NCI-H2227 (cell line): ENCODE measurements at regions not wholly inside any gene's neighbourhood (a gene's known extent, or its start where the extent isn't known, plus 50 kb on each side); places are given as distances from the start of the nearest gene placed in this dataset.

ENCODE experiments used
- DNase-seq: peaks from one replicate; lab custom pipeline; 2025; ENCODE audit not compliant: unreplicated experiment; lab: John Stamatoyannopoulos, UW

DNA sequence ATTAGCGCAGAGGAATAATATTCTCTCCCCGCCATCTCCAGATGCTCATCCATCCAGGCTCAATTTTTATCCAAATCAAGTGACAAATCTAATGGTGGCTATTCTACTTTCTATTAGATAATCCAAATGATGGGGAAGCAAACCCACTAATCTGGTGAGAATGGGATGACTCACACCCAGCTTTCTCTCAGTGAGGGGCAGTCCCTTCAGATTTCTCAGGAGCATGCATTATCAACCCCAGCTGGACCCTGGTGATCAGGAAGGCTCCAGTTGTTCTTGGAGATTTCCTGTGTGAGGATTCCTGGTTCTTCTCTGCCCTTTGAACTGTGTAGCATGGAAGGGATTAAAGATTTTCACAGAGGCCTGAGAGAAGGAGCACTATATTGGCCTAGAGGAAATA, 358.0 kb downstream of the WDR72 start:
- DNase-seq: no peak

DNA sequence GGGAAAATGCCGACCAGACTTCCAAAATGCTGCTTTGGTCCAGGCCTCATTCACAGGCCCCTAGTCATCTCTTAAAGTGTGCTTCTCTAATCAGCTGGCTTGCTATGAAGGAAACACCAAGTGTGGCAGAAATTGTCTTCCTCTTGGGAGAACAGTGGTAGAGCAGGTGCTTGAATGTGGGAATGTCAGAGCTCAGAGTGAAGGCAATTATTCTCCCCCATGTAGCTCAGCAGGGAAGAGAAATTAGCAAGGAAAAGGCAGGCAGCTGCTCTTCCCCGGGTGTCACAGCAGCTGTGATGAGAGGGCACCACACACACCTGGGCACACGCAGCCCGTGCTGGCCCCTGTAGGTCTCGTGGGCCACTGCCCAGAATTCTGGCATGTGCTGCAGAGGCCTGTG, 358.5 kb downstream of the WDR72 start:
- DNase-seq: peak; percentile 41

DNA sequence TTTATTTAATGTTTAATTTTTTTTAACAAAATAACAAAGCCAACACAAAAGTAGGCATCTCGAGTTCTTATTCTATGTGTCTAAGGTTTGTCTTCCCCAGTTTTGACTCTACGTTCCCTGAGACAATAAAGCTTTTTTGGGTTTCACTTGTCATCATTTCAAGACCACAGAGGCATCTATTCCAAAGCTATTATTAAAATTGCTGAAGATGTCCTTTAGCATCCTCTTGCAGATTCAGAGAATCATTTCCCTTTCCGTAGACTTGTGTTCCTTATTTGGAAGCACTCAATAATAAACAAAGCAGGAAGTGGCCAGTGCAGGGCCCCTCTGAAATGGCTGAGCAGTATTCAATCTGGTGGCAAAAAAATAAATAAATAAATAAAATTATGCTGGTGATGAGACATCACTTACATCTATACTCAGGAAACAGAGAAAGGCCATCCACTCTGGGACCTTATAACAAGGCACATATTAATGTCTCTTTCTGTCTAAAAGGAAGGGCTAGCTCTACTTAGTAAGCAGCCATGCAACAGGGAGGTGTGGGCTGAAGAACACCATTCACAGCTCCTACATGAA, 362.3 kb downstream of the WDR72 start:
- no peak for DNase-seq

DNA sequence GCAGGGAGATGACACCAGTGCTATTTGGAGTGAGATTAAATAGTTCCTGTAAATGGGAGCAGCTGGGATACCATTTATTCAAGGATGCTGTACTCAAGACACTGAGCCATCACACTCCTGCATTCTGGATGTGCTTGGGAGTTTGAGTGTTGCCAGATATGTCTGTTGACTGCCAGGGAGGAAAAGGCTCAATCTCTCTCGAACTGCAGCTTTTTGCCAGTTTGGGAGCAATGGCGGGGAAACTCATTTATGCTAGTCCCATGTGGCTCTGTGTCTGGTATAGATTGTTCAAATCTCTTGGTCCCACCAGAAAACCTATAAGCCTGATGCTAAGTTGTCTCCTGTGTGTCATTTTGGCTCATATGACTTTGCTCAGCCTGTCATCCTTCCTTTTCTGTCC, 363.6 kb downstream of the WDR72 start:
- peak; percentile 21 for DNase-seq

DNA sequence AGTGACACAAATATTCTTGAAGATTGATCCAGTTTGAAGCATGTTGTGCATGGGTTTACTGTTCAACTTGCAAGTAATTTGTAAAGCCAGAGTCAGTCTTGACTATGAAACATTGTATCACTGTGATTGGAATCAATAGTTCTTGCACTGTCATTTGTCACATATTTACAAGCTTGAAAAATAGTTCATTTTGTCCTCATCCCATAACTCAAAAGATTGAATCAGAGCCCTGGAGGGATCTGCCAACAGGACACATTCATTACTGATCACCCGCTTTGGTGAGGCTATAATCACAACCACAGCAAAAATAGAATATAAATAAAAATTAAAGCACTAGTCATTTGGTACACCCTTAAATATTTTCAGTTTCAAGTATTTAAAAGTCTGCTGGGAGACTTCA, 368.9 kb downstream of the WDR72 start:
- DNase-seq: no peak

DNA sequence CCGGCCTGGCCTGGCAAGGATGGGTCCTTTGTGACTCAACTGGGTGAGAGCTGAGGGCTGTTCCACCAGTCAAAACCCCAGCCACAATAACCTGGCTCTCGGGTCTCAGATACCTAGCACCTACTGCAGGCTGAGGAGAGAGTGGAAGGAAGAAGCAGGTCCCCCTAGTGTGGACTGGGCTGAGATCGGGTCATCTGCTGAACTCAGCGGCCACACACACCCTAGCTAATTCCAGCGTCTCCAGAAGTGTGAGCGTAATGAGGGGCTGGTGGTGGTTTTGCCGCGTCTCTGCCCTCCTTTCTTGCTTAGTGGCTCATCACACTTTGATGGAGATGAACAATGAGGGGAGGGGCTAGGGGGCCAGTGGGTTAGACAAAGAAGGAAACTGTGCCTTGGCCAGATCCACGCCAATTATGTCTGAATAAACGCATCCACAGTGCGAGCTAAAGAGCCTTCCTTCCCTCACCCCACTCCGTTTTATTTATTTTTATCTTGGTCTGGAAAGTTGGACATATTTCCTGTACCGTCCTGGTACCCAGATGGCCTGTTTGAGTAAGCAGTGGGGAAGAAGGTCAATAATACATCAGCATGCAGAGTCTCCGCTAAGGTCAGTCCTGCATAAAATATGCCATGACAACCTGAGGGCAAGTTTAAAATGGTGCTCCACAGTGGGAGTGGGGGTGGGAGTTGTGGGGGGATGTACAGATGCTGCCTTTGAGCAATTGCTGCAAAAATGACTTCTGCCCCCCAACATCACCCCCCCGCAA, 370.0 kb downstream of the WDR72 start:
- peak; percentile 15 for DNase-seq

DNA sequence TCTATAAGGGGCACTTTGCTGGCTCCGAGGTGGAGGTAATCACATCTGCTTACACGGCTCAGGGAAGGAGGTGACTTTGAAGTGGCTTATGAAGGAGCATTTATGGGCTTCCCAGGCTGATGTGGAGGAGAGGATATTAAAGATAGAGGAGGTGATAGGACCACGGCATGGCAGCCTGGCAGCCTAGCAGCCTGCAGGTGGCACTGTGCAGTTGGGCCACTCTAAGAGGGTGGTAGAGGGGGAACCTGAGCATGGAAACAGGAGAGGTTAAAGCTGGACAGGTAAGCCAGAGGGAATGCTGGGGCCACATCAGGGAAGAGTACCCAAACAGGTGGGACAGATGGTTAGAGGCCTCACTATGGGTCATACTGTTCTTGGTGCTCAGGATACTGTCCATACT, 375.0 kb downstream of the WDR72 start:
- no peak for DNase-seq

DNA sequence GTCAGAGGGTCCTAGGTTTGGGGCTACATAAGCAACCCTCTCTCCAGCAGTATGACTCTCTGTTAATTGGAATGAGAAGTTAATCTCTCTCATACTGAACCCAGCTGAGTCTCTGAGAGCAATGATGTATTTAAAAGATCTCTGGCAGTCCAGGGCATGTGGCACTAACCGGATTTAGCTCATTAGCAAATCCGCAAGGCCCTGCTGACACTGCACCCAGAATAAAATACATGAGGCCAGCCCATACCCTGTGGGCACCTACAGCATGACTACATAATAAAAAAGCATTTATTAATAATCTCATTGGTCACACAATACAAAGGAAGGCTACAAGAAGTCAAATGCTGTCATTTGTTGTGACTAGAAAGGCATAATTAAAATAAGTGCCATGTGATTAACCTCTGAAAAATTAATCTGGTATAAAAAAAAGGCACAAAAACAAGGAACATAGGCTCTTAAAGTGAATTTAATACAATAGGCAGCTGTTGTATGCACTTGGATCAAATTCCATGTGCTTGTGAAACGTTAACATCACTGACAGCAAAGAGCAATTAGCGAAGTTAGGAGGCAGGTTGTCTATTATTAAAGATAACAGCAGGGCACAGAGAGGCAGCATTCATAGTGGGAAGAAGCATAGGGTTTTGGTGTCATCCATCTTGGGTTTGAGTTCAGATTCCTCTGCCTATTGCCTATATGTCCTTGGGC, 381.2 kb downstream of the WDR72 start:
- DNase-seq: peak; percentile 5

DNA sequence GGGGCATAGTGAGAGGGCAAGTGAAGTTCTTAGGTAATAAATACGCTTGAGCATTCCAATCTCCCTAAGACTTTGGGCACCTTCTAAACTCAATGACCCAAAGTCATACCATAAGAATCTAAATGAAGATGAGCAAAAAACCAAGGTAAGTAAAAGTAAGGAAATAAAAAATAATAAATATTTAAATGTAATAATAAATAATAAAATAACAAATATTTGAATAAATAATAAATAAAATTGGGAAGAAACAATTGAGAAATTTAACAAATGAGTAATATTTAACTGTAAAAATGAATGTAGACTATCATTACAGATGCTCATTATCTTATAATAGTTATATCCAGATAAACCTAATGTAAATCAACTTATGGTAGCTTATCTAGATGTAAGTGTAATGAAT, 391.7 kb downstream of the WDR72 start:
- DNase-seq: no peak

DNA sequence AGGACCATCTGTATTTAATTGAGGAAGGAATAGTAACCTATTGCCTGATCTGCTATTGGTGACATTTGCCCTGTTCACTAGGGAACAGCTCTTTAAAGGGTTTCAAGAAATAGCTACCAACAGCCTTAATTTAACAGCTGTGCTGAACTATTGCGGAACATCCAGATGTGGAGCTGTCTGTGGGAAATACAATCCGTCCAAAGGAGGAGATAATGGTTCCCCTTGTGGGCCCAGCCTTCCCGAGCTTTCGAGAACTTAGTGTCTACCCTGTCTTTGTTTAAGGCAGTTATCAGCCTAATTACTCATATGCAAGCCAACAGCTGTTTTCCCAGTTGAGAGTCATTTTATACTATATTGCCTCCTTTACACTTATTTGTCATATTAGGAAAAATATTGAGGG, 398.6 kb downstream of the WDR72 start:
- no peak for DNase-seq

DNA sequence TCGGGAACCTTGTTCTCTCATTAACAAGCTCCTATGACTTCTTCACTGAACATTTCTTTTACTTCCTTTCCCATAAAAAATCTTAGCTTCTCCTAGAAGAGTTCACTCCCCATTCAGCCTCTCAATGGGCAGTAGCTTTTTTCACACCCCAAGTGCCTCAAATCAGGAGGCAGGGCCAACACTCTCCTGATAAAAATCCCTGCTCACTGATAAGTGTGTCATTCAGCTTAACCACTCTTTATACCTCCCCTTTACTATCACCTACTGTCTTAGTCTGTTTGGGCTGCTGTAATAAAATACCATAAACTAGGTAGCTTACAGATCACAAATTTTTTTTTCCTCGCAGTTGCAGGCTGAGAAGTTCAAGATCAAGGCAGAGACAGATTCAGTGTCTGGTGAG, 400.4 kb downstream of the WDR72 start:
- DNase-seq: no peak

DNA sequence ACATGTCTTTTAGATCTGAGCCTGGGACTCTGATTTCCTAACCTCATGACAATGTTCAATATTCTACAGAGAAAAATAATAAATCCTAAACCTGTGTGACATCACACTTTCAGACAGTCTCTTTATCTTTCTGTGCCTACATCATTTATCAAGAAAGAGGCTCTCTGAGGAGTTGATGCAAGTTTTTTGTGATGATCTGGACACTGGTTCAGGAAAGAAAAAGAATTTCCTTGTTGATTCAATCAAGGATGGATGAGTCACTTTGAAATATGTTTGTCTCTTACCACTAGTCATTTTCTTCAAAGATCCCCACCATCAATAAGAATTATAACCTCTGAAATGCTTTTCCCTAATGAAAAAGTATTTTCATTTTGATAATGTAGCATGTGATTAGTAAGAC, 404.6 kb downstream of the WDR72 start:
- no peak for DNase-seq

DNA sequence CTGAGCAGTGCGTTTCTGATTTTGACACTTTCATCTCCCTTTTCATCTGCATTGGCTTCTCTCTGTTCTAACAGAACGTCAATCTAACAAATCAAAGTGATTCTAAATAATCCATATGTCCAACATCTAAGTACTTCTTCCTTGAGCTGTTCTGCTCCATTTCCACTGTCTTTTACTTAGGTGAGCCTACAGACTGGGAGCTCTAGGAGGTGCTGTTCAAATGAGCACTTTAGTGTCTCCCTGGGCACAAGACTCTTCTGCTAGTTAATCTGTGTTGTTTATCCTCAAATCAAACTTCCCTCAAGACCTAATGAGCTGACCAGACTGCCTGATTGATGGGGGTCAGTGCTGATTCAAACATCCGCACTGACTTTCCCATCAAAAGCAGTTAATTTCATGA, 408.1 kb downstream of the WDR72 start:
- DNase-seq: no peak

DNA sequence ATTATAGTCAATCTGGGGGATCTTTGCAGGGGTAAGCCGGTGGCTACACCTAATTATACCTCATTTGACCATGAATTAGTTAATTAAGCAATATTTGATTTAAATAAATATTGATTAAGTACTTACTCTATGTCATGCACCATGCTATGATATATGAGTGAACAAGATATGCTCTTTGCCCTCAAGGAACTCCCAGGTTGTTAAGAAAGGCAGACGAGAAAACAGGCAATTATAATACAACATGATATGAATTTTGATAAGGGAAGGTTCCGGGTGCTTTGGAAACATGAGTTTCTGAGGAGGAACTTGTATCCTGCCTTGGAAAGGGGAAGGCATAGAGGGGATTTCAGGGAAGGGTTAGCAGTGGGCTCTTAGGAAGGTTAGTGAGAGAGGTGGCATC, 412.9 kb downstream of the WDR72 start:
- no peak for DNase-seq

DNA sequence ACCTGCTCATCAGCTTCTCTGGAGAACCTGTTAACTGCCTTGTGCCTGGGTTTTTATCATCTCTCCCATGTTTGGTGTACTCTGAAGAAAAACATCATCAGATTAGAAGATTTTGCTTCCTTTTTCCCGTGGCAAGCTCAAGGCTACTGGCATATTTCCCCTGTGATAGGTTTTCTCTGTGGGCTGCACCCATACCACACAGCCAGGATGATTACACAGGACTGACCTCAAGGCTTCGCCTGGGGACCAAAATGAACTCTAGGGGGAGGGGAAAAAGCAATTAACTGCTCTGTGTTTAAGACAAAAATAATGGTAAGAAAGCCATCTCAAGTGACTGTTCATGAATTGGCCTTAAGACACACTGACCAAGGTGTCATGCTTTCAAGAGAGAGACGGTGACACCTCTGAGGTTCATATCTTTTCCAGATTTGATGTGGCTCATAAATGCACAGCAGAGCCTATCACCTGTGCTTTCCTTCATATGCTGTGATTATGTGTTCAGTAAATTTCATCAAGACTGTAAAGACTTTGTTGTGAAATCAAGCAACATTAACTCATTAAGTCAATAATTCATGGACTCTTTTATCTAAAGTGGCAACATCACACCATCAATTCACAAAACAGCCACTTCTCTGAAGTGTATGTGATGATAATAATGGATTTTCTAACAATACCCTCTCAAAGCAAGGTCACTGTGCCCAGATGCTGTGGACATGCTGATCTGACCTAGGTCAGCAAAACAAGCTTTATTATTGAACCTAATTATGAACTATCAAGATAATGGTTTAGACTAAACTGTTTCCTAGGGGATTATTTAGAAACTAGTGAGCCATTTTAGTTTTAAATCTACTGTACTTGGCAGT, 427.9 kb downstream of the WDR72 start:
- peak; percentile 78 for DNase-seq

DNA sequence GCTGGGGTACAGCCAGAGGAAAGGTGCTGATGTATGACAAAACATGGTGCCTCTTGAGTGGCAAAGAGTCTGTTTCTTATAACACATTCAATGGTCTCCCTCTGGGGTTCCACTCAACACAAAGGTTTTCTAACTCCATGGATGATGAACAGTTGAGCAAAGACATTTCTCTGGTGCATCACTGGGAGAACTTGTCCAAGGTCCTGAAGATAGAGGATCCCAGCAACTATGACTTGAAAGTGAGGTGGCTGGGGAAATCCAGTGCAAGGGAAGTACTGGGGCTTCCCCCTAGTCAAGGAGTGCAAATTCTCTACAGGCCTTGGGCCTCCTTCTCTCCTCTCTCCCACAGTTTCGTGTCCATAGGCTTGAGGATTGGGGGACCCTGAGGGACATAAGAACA, 431.1 kb downstream of the WDR72 start:
- no peak for DNase-seq

DNA sequence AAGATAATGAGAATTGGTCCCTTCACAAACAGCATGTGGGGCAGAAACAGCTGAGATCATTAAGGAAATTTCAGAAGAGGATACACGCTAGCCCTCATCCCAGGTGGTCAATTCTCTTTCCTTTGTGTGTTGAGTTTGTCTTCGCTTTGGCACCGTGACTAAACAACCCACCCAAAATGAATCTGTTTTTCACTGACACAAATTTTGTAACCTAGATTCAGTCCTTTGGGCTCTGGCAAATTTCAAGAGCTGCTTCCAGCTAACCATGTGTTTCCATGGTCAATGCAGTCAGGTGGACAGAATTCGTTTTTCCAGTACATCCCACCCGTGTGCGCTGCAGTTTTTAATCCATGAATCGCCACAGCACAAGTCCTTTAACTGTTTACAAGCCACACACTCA, 435.4 kb downstream of the WDR72 start:
- DNase-seq: no peak

DNA sequence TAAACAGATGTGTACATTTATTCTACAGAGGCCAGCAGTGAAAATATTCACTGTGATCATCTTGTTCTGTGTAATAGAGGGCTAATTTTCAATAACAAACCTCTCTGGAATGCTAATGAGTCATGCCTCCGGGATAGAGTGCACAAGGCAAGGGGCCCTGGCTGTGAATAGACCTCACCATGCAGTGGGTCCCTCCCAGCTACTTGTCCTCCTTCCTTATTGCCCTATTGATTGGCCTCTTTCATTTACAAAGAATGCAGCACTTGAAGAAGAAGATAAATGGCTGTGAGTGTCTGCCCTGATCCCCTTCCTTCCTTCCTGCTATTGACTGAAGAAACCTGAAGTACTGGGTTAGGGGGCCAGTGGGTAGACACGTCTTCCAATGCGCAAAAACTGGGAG, 436.3 kb downstream of the WDR72 start:
- DNase-seq: peak; percentile 35

DNA sequence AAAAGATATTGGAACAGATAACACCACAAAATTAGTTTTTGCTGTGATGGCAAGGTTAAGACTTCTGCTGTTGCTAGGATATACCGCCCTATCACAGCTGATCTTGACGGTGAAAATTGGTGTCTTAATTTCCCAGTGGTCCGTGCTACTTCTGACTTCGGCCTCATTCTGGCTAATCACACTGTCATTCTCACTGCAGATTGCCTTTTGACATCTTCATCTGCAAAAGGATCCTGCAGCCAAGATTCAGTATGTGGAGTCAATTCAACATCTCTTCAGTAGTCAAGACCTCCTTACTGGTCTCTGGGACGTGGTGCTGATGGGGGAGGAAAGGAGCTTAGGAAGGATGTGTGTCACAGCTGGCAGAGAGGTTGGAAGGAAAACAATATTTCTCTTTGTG, 438.6 kb downstream of the WDR72 start:
- no peak for DNase-seq

DNA sequence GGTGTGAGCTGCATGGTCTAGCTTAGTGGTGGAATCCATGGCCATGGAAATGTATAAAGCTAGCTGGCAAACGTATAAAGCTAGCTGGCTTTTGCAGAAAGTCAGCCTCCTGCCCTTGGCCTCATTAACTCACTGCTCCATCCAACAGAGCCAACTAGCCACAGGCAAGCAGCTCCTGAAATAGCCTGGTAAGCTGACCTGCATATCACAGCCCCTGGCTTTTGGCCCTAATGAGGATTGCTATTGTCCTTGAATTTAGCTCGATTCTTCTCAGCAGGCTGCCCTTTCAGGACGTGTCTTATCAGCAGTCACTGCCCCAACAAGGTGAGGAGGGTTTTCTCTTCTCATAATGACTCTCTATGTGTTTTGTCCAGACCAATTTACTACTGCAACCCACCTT, 446.8 kb downstream of the WDR72 start:
- no peak for DNase-seq

DNA sequence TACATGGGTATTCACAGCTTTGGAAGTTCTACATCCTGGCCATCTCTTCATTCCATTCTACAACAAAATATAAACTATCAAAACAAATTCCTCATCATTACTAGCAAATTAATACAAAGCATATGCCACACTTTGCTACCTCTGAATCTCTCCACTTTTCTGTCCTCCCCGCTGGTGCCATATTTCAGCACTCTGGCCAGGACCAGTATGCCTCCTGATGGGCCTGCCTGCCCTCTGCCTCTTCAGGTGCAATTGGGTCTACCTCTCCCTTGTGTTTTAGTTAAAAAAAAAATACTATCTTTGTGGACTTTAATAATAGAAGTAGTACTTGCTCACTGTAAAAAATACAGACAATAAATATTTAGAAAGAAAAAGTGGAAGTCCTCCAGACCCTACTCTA, 448.8 kb downstream of the WDR72 start:
- DNase-seq: no peak
